ENCODE measurements at regions not wholly inside any gene's neighbourhood (a gene's known extent, or its start where the extent isn't known, plus 50 kb on each side); places are given as distances from the start of the nearest gene placed in this dataset.

DNA sequence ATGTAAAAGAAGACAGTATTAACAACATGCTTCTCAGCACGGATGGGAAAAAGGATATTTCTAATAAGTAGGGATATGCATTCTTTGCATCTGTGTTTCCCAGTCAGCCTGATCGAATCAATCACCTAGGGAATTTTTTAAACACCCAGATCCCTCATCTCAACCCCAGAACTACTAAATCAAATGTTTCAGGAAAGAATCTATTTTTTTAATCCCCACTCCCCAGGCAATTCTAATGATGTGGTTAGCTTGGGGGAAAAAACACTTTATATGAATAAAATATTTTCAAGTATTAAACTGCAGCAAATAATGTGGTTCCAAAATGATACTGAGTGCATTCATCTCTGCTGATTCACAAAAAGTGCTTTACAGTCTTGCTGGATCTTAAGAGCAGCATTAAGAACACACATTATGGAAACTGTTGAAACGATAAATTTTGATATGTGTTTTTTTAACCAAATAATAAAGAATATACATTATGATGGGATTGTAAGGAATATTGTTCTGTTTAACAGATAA is 68.7 kb upstream of the GUCY1A1 start:
- DNase-seq (ENCODE audit: low read depth in 1 of 2, low spot score in 2 of 2) (no peak), FAIRE-seq (no peak)
- POLR2A ChIA-PET (ENCODE audit: partially characterized antibody) = no interaction called here
- Histone ChIP-seq H4K91ac (replicated peaks; ENCODE audit: insufficient read length, low read length) (no peak overlapping the region), H3K18ac (ENCODE audit: extremely low read depth, low read length) (no peak overlapping the region), H3K4me1 (replicated peaks in 1 of 4; ENCODE audit: control insufficient read depth in 3 of 4, insufficient read depth in 4 of 4, low read length in 3 of 4) (no peaks in the 10 kb centered on the region), H2BK12ac (ENCODE audit: low read depth, low read length) (no peak overlapping the region), H3K4me3 (ENCODE audit: extremely low read depth in 1 of 4, insufficient read depth in 2 of 4, low read depth in 3 of 4, low read length in 4 of 4) (no peak overlapping the region), H2AK5ac (ENCODE audit: low read depth, low read length) (no peak overlapping the region), H3K23me2 (ENCODE audit: low read depth, low read length) (no peaks in the 10 kb centered on the region), H3K27me3 (replicated peaks in 1 of 4; ENCODE audit: control insufficient read depth in 3 of 4, extremely low read depth in 1 of 4, insufficient read depth in 3 of 4, low read length in 3 of 4) (no peaks in the 10 kb centered on the region), H3K9me3 (ENCODE audit: insufficient read depth in 2 of 2, low read depth in 1 of 2, low read length in 1 of 2) (no peaks in the 10 kb centered on the region), H4K5ac (ENCODE audit: insufficient read length, low read depth, low read length) (no peak overlapping the region), H3K14ac (ENCODE audit: insufficient read length) (no peak overlapping the region), H3K4me2 (ENCODE audit: insufficient read depth in 1 of 2, low read depth in 2 of 2, low read length in 2 of 2) (no peak overlapping the region), H2AFZ (ENCODE audit: low read length) (no peak overlapping the region), H3K79me2 (ENCODE audit: control insufficient read depth in 1 of 2, insufficient read depth in 2 of 2, low read length in 2 of 2) (no peaks in the 10 kb centered on the region), H2BK120ac (replicated peaks; ENCODE audit: low read depth, low read length) (no peak overlapping the region), H3K79me1 (ENCODE audit: low read depth, low read length) (no peaks in the 10 kb centered on the region), H2BK15ac (ENCODE audit: low read length) (no peak overlapping the region), H3K9ac (replicated peaks in 1 of 4; ENCODE audit: extremely low read depth in 1 of 4, low read depth in 3 of 4, low read length in 3 of 4) (no peak overlapping the region), H2BK20ac (ENCODE audit: low read length) (no peak overlapping the region), H3K56ac (replicated peaks; ENCODE audit: insufficient read length, low read depth, low read length) (no peak overlapping the region), H4K20me1 (replicated peaks in 1 of 2; ENCODE audit: control insufficient read depth in 1 of 2, insufficient read depth in 2 of 2, low read length in 2 of 2) (no peaks in the 10 kb centered on the region), H3K23ac (ENCODE audit: insufficient read length) (no peak overlapping the region), H3K4ac (replicated peaks; ENCODE audit: insufficient read length, low read depth, low read length) (no peak overlapping the region), H3K36me3 (ENCODE audit: control insufficient read depth in 2 of 4, insufficient read depth in 4 of 4, low read length in 3 of 4) (no peaks in the 10 kb centered on the region), H4K8ac (ENCODE audit: extremely low read depth, insufficient read depth, low read length) (no peak overlapping the region), H3K27ac (ENCODE audit: low read depth, low read length) (no peak overlapping the region), H2BK5ac (ENCODE audit: low read depth, low read length) (no peak overlapping the region)
- no peak for TF ChIP-seq CTBP2 (IDR thresholded peaks at IDR 0.05; ENCODE audit: borderline replicate concordance, insufficient read depth, insufficient read length, low read length)
- CTCF ChIA-PET (ENCODE audit: partially characterized antibody) = interaction anchor here (1.1 kb wide), 1 partner anchor 189 kb away, joined by 3 read pairs; no protein-coding TSS in a partner anchor
- WGBS, 2 experiments (ENCODE audit: extremely low coverage in 1 of 2, insufficient coverage in 1 of 2, insufficient read length in 1 of 2, insufficient replicate concordance in 2 of 2, low coverage in 1 of 2, low lambda C conversion rate in 2 of 2, missing lambda C conversion rate in 1 of 2) = 49% methylated on average over 3 of the region's 3 CpGs; no CpG with 5 or more reads in 1 of the 2 experiments

Data from H1 (cell line).